ENCODE measurements at regions not wholly inside any gene's neighbourhood (a gene's known extent, or its start where the extent isn't known, plus 50 kb on each side); places are given as distances from the start of the nearest gene placed in this dataset.

DNA sequence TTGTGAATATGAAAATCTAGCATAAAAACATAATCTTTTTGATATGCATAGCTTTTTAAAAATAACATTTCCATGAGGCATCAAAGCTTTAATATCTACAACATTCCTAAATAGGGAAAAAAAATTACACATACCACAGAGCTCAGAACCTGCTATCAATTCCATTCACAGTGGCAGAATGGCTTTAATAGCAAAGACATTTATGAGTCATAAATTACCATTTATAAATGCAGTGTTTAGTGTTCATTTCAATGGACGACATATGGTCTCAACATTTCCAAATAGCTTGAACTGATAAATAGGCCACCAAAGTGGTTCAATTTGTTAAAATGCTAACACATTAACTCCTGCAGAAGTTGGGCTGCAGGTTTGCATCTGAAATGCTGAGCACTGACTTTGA lies 600.6 kb upstream of the SETBP1 start:
- peak; percentile 57 for DNase-seq

DNA sequence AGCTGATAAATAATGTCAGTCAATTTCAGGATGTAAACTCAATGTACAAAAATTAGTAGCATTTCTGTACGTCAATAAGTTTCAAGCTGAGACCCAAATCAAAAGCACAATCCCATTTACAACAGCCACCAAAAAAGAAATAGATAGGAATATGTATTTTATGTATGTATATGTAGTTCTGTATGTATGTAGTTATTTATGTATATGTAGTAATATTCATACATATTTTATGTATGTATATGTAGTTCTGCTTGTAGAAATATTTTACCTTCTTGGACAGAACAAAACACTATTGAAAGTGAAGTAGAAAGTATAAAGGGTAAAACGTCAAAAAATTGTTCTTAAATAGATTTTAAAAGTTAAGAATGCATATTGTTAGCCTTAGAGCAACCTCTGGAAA lies 591.0 kb upstream of the SETBP1 start:
- DNase-seq = no peak

DNA sequence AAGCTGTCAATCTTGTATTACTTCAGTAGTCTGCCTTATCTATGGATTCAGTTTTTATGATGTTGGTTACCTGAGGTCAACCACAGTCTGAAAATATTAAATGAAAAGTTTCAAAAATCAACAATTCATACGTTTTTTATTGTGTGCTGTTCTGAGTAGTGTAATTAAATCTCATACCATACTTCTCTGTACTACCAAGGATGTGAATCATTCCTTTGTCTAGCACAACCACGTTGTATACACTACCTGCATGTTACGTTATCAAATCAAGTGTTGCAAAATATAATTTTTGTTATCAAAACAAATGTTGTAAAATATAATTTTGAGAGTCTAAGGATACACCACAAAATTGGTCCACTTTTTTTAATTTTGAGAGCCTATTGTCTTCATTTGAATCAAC lies 590.2 kb upstream of the SETBP1 start:
- DNase-seq = no peak

DNA sequence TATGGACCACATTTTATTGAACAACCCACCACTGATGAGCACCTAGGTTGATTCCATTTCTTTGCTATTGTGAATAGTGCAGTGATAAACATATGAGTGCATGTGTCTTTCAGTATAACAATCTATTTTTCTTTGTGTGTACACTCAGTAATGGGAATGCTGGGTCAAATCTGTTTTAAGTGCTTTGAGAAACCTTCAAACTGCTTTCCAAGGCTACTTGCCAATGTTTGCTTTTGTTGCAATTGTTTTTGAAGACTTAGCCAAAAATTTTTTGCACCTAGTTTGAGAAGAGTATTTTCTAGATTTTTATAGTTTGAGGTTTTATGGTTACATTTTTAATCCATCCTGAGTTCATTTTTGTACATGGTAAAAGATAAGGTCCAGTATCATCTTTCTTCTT lies 587.4 kb upstream of the SETBP1 start:
- DNase-seq = peak; percentile 6

DNA sequence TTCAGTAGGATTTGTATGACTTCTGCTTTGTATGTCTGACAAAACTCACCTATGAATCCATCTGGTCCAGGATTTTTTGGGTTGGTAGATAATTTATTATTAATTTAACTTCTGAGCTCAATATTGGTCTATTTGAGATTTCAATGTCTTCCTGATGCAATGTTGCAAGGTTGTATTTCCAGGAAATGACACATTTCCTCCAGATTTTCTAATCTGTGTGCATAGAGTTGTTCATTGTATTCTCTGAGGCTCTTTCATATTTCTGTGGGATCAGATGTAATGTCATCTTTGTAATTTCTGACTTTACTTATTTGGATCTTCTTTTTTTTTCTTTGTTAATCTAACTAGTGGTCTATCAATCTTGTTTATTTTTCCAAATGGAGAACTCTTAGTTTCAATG lies 584.7 kb upstream of the SETBP1 start:
- no peak for DNase-seq

DNA sequence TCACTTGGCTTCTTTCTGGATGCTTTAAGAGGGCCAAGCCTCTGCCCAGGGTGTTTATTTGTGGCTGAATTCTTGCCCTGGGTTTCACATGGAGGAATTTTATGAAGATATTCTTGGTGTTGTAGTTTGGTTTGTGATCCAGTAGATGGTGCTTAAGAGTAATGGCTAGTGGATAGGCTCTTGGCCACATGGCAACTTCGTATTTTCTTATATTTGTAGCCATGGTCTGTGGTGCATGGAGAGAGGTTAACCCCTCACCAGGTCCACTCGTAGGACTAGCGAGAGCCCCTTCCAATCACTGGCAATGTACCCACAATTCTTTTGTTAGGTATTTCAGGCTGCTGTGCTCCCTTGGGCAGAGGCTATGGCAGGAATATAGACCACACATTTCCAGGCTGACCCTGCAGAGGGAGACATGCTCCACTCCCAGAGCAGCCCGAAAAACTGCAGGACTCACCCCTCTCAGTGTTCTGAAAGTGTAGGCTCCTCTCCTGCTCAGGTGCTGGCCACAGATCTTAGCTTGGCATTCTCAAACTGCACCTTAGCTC lies 582.1 kb upstream of the SETBP1 start:
- peak; percentile 31 for DNase-seq

DNA sequence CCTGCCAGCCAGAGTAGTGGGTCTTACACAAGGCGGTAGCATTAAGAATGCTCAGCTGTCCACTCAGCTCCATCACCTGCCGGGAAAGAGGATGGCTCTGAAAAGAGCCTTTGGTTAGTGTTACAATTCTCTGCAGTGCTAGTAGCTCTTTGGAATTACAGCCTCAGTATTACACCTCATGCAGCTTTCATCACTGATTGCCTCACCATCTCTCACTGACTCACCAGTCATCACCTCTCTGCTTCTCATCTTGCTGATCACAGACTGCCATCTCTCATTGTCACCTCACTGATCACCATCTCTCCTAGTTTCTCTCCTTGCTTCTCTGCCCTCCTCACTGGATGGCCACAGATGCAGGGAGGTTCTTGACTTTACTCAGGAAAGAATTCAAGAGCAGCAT lies 573.5 kb upstream of the SETBP1 start:
- DNase-seq = no peak

DNA sequence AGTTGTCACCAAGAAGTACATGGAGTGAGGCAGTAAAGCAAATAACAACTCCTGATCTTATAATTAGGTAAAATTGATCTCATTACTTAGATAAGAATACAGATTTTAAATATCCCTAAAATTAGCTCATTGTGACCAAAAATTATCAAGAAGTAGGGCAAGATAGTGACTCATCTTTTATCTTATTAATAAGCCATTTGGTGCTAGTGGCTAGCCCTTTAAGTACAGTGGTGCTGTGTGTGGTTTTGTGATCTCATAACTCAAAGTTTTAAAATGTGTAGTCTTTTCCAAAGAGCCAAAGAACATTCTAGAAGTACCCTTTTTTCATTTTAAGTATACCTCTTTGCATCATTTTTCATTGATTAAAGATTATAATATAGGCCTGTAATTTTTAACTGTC lies 569.4 kb upstream of the SETBP1 start:
- no peak for DNase-seq

DNA sequence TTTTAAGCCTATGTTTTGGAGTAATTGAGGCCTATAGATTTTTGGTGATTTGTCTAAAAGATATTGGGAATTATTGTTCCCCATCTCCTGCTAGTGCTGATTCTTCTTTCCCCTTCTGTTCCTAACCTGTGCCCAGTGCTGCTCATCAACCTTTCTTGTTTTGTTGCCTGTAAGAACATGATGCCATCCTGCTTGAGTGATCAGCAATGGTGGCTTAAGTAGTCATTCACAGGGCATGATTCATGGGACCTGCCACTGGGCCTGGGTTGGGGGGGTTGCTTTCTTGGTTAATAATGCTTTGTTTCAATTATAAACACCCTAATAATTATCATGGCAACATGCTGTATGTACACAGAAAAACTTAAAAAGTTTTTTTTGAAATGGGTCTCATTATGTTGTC lies 562.9 kb upstream of the SETBP1 start:
- no peak for DNase-seq

DNA sequence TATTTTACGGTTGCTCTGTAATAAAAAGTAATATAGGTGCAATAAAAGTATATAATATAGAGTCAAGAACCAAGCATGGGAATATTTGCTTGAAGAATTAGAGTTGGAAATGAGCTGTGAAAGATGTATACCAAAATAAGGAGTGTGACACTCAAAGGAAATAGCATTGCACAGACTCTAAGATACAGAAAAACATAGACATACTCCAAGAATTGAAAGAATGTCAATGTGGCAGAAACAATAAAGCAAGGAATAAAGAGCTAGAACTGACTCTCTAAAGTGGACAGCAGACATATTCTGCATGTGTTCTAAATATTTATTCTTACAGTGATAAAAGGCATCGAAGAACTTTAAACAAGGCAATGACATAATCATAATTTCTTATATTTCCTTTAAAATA lies 561.1 kb upstream of the SETBP1 start:
- peak; percentile 17 for DNase-seq

DNA sequence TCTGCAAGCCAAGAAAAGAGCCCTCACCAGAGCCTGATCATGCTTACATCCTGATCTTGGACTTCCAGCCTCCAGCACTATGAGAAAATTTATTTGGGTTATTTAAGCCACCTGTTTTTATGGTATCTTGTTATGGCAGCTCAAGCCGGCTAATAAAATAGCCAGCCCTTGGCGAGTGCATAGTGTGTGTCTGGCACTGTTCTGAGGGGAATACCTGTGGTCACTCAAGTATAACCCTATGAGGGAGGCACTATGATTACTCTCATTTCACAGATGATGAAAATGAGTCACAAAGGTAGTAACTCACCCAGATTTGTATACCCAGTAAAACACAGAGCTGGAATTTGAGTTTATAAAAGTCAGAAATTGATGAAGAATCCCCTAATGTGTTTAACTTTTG lies 556.9 kb upstream of the SETBP1 start:
- peak; percentile 46 for DNase-seq

DNA sequence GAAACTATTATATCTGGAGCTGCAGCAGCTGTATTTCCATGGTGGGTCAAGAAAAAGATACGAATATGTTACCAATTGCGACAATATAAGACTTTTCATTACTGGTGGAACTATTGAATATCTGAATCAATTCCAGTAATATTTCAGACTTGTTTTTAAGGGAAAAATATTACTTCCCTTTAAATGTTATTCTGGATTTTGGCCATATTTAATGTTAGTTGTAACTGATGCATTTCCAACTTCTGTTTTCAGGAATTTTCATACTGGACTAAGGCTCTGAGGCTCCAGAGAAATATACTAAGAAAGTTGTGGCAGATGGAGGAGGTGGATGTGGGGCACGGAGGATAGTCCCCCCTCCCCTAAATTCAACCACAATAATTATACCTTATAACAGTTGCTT lies 555.2 kb upstream of the SETBP1 start:
- no peak for DNase-seq

DNA sequence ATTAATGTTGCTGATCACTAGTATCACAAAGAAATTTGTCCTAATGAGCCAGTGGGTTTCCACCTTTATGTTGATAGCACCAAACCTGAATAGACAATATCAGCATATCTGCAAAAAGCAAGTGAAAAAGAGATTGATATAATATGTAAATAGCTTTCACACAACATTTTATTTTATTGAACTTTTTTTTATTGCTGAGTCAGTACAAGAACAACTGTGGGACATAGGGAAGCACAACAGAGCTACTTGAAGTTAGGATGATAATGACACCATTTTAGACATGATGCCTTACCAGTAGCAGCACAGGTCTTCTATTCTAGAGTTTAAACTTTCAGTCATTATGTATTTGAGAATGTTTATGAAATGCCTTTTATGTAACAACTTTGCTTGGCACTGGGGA lies 554.1 kb upstream of the SETBP1 start:
- DNase-seq = no peak

DNA sequence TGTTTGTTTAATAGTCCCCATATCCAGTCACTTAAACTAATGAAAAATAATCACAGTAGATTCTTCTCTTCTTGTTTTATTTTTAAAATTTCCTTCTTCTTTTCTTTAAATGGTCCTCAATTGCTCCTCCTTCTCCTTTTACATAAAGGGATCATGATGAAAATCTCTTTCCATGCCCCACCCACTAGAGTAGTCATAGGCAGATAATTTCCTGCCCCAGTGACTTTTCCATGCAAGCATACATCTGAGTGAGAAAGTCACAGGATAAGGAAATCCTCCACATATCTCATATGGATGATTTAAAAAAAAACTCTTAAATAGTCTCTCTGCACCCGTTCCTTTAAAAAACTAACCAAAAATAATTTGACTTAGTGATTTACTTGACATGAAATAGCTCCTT lies 552.3 kb upstream of the SETBP1 start:
- peak; percentile 47 for DNase-seq

DNA sequence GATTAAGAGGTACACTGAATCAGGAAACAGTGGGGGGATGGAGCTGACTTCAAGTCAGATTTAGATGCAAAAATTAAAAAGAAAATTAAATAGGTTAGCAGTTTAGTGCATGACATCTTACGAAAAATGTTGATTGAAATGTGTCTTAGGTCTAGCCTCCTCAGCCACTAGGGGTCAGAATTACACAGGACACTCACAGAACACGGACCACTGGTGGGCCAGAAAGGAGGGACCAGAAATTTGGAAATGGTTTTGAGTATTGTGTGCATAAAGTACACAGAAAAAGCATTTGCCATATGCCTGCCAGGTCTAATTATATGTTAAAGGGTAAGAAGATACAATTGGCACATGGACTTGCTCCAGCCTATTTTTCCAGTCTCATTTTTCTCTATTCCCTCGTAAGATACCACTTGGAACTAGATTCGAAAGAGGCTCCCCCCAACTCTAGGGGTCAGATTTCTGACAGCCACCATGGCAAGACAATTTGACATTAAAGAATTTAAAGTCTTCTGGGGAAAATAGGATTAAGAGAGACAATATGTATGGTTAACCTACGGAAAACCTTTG lies 550.2 kb upstream of the SETBP1 start:
- DNase-seq = peak; percentile 57

DNA sequence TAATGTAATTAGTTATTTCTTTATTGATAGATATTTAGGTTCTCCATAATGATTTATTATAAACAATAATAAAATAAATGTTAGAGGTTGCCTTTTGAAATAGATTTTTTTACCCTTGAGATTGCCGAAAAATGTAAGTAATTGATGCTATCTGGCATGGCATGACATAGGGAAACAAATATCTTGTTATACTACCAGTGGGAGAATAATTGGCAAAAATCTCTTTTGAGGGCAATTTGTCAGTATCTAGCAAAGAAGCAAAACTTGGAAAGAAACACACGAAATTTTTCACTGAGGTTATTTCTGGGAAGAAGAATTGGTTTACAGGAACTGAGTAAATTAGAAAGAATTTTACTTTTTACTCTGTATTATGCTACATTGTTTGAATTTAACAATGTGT lies 547.2 kb upstream of the SETBP1 start:
- peak; percentile 51 for DNase-seq

DNA sequence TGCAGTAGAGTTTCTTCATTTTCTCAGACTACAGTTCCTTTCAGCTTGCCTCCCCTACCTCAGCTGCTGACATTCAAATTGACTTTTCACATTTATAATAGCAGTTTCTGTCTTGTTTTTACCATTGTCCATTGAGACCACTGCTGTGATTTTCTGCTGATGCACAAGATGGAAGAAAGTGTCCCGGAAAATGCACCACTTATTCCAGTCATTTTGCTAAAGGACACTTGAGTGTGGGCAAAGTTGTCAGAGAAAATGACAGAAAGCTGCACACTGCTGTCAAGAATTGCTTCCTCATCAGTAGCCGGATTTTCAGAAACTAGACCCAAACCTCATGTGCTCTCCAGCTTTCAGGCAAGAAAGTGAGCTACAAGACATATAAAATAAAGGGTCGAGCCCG lies 546.2 kb upstream of the SETBP1 start:
- DNase-seq = no peak

DNA sequence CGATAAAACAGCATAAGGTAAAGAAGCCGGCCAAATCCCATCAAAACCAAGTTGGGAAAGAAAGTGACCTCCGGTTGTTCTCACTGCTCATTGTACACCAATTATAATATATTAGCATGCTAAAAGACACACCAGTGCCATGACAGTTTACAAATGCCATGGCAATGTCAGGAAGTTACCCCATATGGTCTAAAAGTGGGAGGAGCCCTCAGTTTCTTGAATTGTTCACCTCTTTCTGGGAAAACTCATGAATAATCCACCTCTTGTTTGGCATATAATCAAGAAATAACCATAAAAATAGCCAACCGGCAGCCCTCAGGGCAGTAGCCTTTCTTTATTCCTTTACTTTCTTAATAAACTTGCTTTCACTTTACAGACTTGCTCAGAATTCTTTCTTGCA lies 544.9 kb upstream of the SETBP1 start:
- no peak for DNase-seq

DNA sequence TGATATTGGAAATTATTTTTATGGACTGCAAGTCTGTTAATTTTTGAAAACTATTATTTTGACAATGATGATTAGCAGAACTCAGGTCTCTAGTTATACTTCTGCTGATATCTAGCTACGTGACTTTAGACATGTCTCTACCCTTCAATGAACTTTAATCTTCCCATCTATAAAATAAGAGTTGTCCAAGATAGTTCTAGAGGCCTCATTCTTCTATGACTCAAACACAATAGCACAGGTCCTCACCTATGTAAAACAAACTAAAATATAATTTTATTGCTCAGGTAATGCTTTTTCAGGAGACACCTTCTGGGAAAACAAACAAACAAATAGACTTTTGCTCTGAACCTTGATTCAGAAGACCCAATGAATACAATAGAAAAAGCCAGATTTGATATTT lies 544.4 kb upstream of the SETBP1 start:
- no peak for DNase-seq

DNA sequence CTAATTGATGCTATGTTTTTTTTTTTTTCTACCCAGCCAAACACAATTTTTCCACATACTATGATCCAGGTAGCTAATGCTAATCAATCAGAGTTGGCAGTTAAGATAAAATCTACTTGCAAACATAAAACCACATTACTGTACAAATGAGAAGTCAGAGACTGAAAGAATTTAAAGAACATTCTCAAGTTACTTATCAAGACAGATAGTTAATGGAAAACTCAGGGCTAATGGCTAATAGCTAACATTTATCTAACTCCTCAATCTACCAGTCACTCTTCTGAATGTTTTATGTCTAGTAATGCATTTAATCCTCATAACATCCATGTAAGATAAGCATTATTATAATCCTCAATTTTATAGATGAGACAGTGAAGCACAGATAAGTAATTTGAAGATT lies 537.6 kb upstream of the SETBP1 start:
- DNase-seq = no peak

DNA sequence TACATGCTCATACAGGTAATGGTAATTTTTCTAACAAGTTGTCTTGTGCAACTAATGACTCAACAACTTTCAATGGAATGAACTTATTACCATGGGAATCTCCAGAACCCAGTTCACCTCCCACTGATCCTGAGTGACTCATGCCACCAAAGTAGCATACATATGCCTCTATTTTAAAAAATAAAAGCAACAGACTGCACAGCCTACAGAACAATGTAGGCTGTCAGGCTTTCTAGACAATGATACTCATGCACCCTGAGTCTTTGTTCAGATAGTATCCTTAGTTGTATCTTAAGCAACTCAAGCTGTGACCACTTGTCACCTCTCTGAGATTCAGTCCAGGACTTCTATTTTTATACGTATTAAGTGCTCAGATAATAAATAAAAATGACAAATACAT lies 531.0 kb upstream of the SETBP1 start:
- DNase-seq = peak; percentile 89

DNA sequence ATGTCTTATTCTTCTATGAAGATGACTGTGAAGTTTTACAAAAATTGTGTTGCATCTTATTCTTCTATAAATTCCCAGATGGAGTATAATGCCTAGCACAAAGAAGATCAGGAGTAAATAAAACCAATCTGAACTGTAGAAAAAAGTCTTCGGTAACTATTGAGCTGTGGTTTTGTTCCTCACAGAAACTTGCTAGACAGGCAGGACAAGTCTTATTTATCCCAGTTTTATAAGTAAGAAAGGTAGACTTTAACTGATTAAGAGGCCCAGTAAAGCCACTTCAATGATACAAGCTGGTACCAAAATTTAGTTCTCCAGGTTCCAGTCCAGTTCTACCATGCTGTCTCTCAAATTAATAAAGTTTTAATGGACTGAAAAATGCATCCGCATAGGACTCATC lies 526.7 kb upstream of the SETBP1 start:
- DNase-seq = no peak

DNA sequence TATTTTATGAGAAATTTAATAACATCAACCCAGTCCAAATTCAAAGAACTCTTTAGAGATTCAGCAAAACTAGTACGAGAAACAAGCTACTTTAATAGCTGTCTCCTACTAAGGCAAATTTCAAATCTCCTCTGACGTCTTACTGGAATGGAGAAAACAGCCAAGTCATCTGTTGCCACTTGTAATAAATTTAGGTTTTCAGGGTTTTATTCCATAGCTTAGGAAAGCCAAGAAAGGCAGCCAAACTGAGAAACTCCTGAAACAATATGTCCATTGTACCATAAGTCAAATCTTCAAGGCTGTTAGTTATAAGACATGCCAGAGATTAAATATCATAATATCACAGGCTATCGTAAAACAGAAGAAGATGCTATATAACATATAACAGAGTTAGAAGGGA lies 524.6 kb upstream of the SETBP1 start:
- no peak for DNase-seq

DNA sequence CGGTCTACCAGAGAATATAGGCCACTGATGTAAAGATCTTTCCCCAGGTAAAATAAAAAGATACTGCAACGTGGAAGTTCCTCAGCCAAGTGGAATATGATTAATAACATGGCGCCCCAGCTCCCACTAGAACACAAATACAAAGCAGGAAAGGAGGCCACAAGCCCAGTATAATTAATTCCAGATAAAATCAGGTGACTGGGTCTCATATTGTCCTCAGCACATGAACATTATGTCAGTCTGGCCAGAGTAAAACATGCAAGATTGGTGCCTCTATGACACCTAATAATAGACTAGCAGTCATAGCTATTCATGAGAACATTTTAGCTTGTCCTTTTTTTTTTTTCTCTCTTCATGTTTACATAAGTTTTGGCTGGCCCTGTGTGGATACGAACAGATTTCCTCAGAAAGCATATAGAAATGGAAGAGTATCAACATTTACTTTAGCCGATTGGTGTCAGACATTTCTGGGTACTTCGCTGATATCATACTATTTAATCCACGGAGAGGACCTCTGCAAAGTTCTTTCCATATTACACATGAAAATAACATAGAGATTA lies 523.8 kb upstream of the SETBP1 start:
- DNase-seq = no peak

DNA sequence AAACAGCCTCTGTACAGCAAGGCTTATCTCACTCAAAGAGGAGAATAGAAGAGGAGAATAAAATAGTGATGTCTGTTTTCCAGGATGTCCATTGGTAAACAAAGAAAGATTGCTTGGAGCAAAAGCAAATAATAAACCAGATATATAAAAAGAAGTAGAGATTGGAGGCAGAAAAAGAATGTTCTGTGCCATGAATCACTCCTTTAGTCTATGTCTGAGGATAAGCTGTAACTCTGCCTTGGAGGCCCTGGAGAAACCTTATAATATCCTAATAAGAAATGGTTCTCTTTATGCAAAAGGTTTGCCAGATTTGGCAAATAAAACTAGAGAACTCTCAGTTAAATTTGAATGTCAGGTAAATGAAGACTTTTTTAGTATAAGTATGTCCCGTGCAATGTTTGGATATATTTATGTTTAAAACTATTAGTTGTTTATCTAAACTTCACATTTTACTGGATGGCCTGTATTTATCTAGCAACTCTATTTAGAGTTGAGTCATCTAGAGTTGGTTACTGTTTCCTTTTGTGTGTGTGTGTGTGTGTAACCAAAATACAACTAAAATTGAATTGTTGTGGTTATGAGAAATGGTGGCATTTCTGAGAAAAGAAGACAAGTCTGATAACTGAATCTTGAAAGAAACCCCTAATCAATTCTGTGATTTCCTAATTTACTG lies 510.3 kb upstream of the SETBP1 start:
- no peak for DNase-seq
